ENCODE measurements at regions not wholly inside any gene's neighbourhood (a gene's known extent, or its start where the extent isn't known, plus 50 kb on each side); places are given as distances from the start of the nearest gene placed in this dataset.

GRCh38 chr13:73250061-73250460, 191.3 kb downstream of the KLF5 start:
- TF ChIP-seq POLR2A (IDR thresholded peaks at IDR 0.05): no peak
- TF ChIP-seq CTCF (IDR thresholded peaks at IDR 0.05): no peak
